ENCODE measurements at regions not wholly inside any gene's neighbourhood (a gene's known extent, or its start where the extent isn't known, plus 50 kb on each side); places are given as distances from the start of the nearest gene placed in this dataset.

DNA sequence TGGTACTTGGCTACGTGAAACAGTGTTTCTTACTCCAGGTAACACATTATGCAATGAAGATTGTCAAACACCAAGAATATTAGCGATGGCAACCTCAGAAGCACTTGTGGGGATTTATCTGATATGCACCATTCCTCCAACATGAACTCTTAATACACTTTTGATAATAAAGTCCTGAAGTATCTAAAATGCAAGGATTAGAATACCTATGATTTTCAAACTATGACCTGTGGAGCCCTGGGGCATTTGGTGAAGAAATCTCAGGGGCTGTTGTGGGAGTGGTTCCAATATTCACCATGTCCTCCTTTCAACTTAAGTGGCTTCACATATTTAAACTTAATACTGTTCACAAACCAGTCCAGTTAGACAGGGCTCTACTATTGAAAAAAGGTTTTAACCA lies 214.6 kb upstream of the POU5F2 start:
- intact Hi-C loops (cut with micrococcal nuclease; ENCODE audit: unreplicated experiment) (no loop called here), in situ Hi-C loops (cut with MboI) (no loop called here)
- no peak overlapping the region for H3K4me3 ChIP-seq
- H3K9ac ChIP-seq (ENCODE audit: control insufficient read depth, insufficient read depth, low read length): no peak overlapping the region
- BruUV-seq (replicated peaks): no TSS peak
- no peaks in the 10 kb centered on the region for H3K79me2 ChIP-seq (ENCODE audit: control insufficient read depth, insufficient read depth, low read length)
- no peak overlapping the region for H3K4me2 ChIP-seq (ENCODE audit: control insufficient read depth, insufficient read depth)
- no peak overlapping the region for H3K27ac ChIP-seq (ENCODE audit: control insufficient read depth, insufficient read depth)
- POLR2A ChIA-PET: no interaction called here
- peaks cover 0 to 2% of the 10 kb centered on the region in 2 experiments; a peak in 2 of 4 replicates for H3K36me3 ChIP-seq (ENCODE audit: control insufficient read depth in 2 of 2, insufficient read depth in 2 of 2, low read length in 1 of 2)
- H2AFZ ChIP-seq (ENCODE audit: control insufficient read depth, low read depth, low read length): no peak overlapping the region
- SMC1A ChIA-PET (ENCODE audit: uncharacterized antibody, unreplicated experiment): no interaction called here
- CTCF ChIA-PET: interaction anchor here (0.6 to 1.0 kb wide), 3 partner anchors 15 to 121 kb away, joined by 3 to 4 read pairs (median 3); no protein-coding TSS in a partner anchor
- no peaks in the 10 kb centered on the region for H3K27me3 ChIP-seq (replicated peaks in 1 of 2; ENCODE audit: control insufficient read depth in 2 of 2, insufficient read depth in 2 of 2, low read length in 1 of 2)
- no peaks in the 10 kb centered on the region for H3K4me1 ChIP-seq (ENCODE audit: control insufficient read depth, insufficient read depth, low read length)
- no peaks in the 10 kb centered on the region for H4K20me1 ChIP-seq (ENCODE audit: control insufficient read depth, insufficient read depth)
- WGBS (ENCODE audit: insufficient coverage, insufficient replicate concordance, low lambda C conversion rate, missing lambda C conversion rate): 98% methylated on average over 2 of the region's 2 CpGs
- RAD21 ChIA-PET (ENCODE audit: unreplicated experiment): no interaction called here
- FAIRE-seq (no peak), DNase-seq (ENCODE audit: low read depth, low spot score) (no peak), ATAC-seq (no peak)
- TF ChIP-seq, protein P1, sequence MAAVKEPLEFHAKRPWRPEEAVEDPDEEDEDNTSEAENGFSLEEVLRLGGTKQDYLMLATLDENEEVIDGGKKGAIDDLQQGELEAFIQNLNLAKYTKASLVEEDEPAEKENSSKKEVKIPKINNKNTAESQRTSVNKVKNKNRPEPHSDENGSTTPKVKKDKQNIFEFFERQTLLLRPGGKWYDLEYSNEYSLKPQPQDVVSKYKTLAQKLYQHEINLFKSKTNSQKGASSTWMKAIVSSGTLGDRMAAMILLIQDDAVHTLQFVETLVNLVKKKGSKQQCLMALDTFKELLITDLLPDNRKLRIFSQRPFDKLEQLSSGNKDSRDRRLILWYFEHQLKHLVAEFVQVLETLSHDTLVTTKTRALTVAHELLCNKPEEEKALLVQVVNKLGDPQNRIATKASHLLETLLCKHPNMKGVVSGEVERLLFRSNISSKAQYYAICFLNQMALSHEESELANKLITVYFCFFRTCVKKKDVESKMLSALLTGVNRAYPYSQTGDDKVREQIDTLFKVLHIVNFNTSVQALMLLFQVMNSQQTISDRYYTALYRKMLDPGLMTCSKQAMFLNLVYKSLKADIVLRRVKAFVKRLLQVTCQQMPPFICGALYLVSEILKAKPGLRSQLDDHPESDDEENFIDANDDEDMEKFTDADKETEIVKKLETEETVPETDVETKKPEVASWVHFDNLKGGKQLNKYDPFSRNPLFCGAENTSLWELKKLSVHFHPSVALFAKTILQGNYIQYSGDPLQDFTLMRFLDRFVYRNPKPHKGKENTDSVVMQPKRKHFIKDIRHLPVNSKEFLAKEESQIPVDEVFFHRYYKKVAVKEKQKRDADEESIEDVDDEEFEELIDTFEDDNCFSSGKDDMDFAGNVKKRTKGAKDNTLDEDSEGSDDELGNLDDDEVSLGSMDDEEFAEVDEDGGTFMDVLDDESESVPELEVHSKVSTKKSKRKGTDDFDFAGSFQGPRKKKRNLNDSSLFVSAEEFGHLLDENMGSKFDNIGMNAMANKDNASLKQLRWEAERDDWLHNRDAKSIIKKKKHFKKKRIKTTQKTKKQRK (IDR thresholded peaks at IDR 0.05; ENCODE audit: low read depth, low read length): no peak
- TF ChIP-seq IKZF2 (IDR thresholded peaks at IDR 0.05): no peak
- no peak for TF ChIP-seq NBN (IDR thresholded peaks at IDR 0.05)
- TF ChIP-seq CREB1 (IDR thresholded peaks at IDR 0.05; ENCODE audit: low read depth): no peak
- no peak for TF ChIP-seq PAX8 (IDR thresholded peaks at IDR 0.05)
- no peak for TF ChIP-seq ZNF217 (IDR thresholded peaks at IDR 0.05)
- TF ChIP-seq PML (IDR thresholded peaks at IDR 0.05; ENCODE audit: low read length): no peak
- H3K9me3 ChIP-seq (replicated peaks; ENCODE audit: control insufficient read depth, insufficient read depth, low read length): no peaks in the 10 kb centered on the region

Measured in GM12878 (cell line).